H1 (cell line): ENCODE measurements at regions not wholly inside any gene's neighbourhood (a gene's known extent, or its start where the extent isn't known, plus 50 kb on each side); places are given as distances from the start of the nearest gene placed in this dataset.

Source experiments
- CTCF ChIA-PET: fragments of 300-600 bp; sonication (Branson Sonifier 250); formaldehyde crosslinking; loops from one replicate; lab custom pipeline; 2021; ENCODE audit not compliant: partially characterized antibody; lab: Charles Lee
- POLR2A ChIA-PET: fragments of 300-600 bp; sonication (Branson Sonifier 250); formaldehyde crosslinking; loops from one replicate; lab custom pipeline; 2021; ENCODE audit warnings: inconsistent platforms; ENCODE audit not compliant: partially characterized antibody; lab: Charles Lee
- DNase-seq, 2 experiments: peaks; one replicate each; pipeline versions ENCODE4 v3.0.0 to v3.0.0-alpha.2; 2010 to 2022; ENCODE audit warnings: low spot score in 2 of 2, low read depth in 1 of 2, mixed read lengths in 1 of 2
- FAIRE-seq: peaks from 2 replicates; lab custom pipeline; 2011; peaks lifted over from hg19 to GRCh38; lab: Jason Lieb, UNC
- H2AFZ ChIP-seq: 2 replicates; pipeline ENCODE4 v1.8.1; 2012; ENCODE audit warnings: low read length, inconsistent platforms
- H2AK5ac ChIP-seq: 2 replicates; pipeline ENCODE4 v1.6.1; 2013; ENCODE audit warnings: low read depth, low read length
- H2BK120ac ChIP-seq: replicated peaks from 2 replicates; pipeline ENCODE3; 2013; ENCODE audit warnings: low read depth, low read length, inconsistent platforms
- H2BK12ac ChIP-seq: 2 replicates; pipeline ENCODE4 v1.6.1; 2013; ENCODE audit warnings: low read depth, low read length
- H2BK15ac ChIP-seq: 2 replicates; pipeline ENCODE4 v1.6.1; 2013; ENCODE audit warnings: low read length
- H2BK20ac ChIP-seq: 2 replicates; pipeline ENCODE4 v1.6.1; 2013; ENCODE audit warnings: low read length
- H2BK5ac ChIP-seq: 2 replicates; pipeline ENCODE4 v1.6.1; 2013; ENCODE audit warnings: low read depth, low read length
- H3K14ac ChIP-seq: 2 replicates; pipeline ENCODE4 v1.6.1; 2013; ENCODE audit warnings: inconsistent platforms; ENCODE audit not compliant: insufficient read length
- H3K18ac ChIP-seq: 2 replicates; pipeline ENCODE4 v1.6.1; 2013; ENCODE audit warnings: low read length; ENCODE audit errors: extremely low read depth
- H3K23ac ChIP-seq: 2 replicates; pipeline ENCODE4 v1.6.1; 2013; ENCODE audit warnings: inconsistent platforms; ENCODE audit not compliant: insufficient read length
- H3K23me2 ChIP-seq: 2 replicates; pipeline ENCODE4 v1.6.1; 2013; ENCODE audit warnings: low read depth, low read length
- H3K27ac ChIP-seq: 2 replicates; pipeline ENCODE4 v1.6.1; 2011; ENCODE audit warnings: low read depth, low read length, inconsistent platforms
- H3K27me3 ChIP-seq, 4 experiments: replicated peaks in 1 of 4; 1 replicate in 1 of 4; 2 replicates in 3 of 4; pipeline versions ENCODE4 v1.6.1 to v1.8.1; 2011 to 2013; ENCODE audit warnings: low read length in 3 of 4, mild to moderate bottlenecking in 3 of 4, inconsistent platforms in 2 of 4, mixed read lengths in 2 of 4, moderate library complexity in 1 of 4; ENCODE audit not compliant: control insufficient read depth in 3 of 4, insufficient read depth in 3 of 4; ENCODE audit errors: extremely low read depth in 1 of 4
- H3K36me3 ChIP-seq, 4 experiments: 2 replicates each; pipeline versions ENCODE4 v1.6.1 to v1.8.1; 2011 to 2013; ENCODE audit warnings: mild to moderate bottlenecking in 4 of 4, low read length in 3 of 4, moderate library complexity in 2 of 4, control low read depth in 1 of 4, inconsistent platforms in 1 of 4; ENCODE audit not compliant: insufficient read depth in 4 of 4, control insufficient read depth in 2 of 4
- H3K4ac ChIP-seq: replicated peaks from 2 replicates; pipeline ENCODE3; 2013; ENCODE audit warnings: low read length, low read depth, mixed read lengths, inconsistent platforms; ENCODE audit not compliant: insufficient read length
- H3K4me1 ChIP-seq, 4 experiments: replicated peaks in 1 of 4; 1 replicate in 1 of 4; 2 replicates in 3 of 4; pipeline versions ENCODE4 v1.6.1 to v1.8.1; 2011 to 2013; ENCODE audit warnings: low read length in 3 of 4, inconsistent platforms in 2 of 4, mixed read lengths in 1 of 4; ENCODE audit not compliant: insufficient read depth in 4 of 4, control insufficient read depth in 3 of 4
- H3K4me2 ChIP-seq, 2 experiments: 2 replicates each; pipeline versions ENCODE4 v1.6.1 to v1.8.1; 2011 to 2013; ENCODE audit warnings: low read depth in 2 of 2, low read length in 2 of 2, control low read depth in 1 of 2, inconsistent platforms in 1 of 2, mild to moderate bottlenecking in 1 of 2; ENCODE audit not compliant: insufficient read depth in 1 of 2
- H3K4me3 ChIP-seq, 4 experiments: fragments of 200-600, 300-600 bp in 1 of 4; sonication (generic), shearing (Covaris generic), sonication (Bioruptor Twin) in 1 of 4; 2 replicates each; pipeline versions ENCODE4 v1.5.1 to v1.8.1; 2011 to 2016; ENCODE audit warnings: low read length in 4 of 4, low read depth in 3 of 4, control low read depth in 2 of 4, inconsistent platforms in 2 of 4, mild to moderate bottlenecking in 2 of 4, mixed read lengths in 1 of 4, moderate library complexity in 1 of 4; ENCODE audit not compliant: insufficient read depth in 2 of 4; ENCODE audit errors: extremely low read depth in 1 of 4
- H3K56ac ChIP-seq: replicated peaks from 2 replicates; pipeline ENCODE3; 2013; ENCODE audit warnings: low read depth, mild to moderate bottlenecking, mixed read lengths, low read length, inconsistent platforms; ENCODE audit not compliant: insufficient read length
- H3K79me1 ChIP-seq: 2 replicates; pipeline ENCODE4 v1.6.1; 2013; ENCODE audit warnings: low read depth, low read length, control low read depth
- H3K79me2 ChIP-seq, 2 experiments: 2 replicates each; pipeline versions ENCODE4 v1.6.1 to v1.8.1; 2012 to 2013; ENCODE audit warnings: low read length in 2 of 2, mild to moderate bottlenecking in 2 of 2, inconsistent platforms in 1 of 2; ENCODE audit not compliant: insufficient read depth in 2 of 2, control insufficient read depth in 1 of 2
- H3K9ac ChIP-seq, 4 experiments: replicated peaks in 1 of 4; 1 replicate in 1 of 4; 2 replicates in 3 of 4; pipeline versions ENCODE4 v1.6.1 to v1.8.1; 2011 to 2013; ENCODE audit warnings: low read depth in 3 of 4, low read length in 3 of 4, control low read depth in 2 of 4, mild to moderate bottlenecking in 2 of 4, moderate library complexity in 2 of 4, inconsistent platforms in 1 of 4; ENCODE audit errors: extremely low read depth in 1 of 4
- H3K9me3 ChIP-seq, 2 experiments: 2 replicates each; pipeline versions ENCODE4 v1.6.1 to v1.8.1; 2012 to 2013; ENCODE audit warnings: mild to moderate bottlenecking in 2 of 2, moderate library complexity in 2 of 2, control low read depth in 1 of 2, inconsistent platforms in 1 of 2, low read depth in 1 of 2, low read length in 1 of 2, mixed read lengths in 1 of 2; ENCODE audit not compliant: insufficient read depth in 2 of 2
- H4K20me1 ChIP-seq, 2 experiments: replicated peaks in 1 of 2; 2 replicates each; pipeline versions ENCODE3 to v1.8.1; 2011 to 2013; ENCODE audit warnings: inconsistent platforms in 2 of 2, low read length in 2 of 2, mild to moderate bottlenecking in 1 of 2; ENCODE audit not compliant: insufficient read depth in 2 of 2, control insufficient read depth in 1 of 2
- H4K5ac ChIP-seq: 2 replicates; pipeline ENCODE4 v1.6.1; 2013; ENCODE audit warnings: low read length, low read depth, mixed read lengths, inconsistent platforms; ENCODE audit not compliant: insufficient read length
- H4K8ac ChIP-seq: 2 replicates; pipeline ENCODE4 v1.8.0; 2013; ENCODE audit warnings: mild to moderate bottlenecking, moderate library complexity, low read length, inconsistent platforms; ENCODE audit not compliant: insufficient read depth; ENCODE audit errors: extremely low read depth
- H4K91ac ChIP-seq: replicated peaks from 2 replicates; pipeline ENCODE3; 2013; ENCODE audit warnings: low read length, mixed read lengths, inconsistent platforms; ENCODE audit not compliant: insufficient read length
- ATF3 ChIP-seq: IDR thresholded peaks from 2 replicates; pipeline ENCODE4 v1.6.1; 2011; ENCODE audit warnings: low read depth, mild to moderate bottlenecking, low read length; ENCODE audit not compliant: insufficient read depth
- BCL11A ChIP-seq, 2 experiments: IDR thresholded peaks; one replicate each; pipeline ENCODE4 v1.6.1; 2011; ENCODE audit warnings: low read depth in 2 of 2, low read length in 2 of 2, mild to moderate bottlenecking in 2 of 2
- EP300 ChIP-seq, 2 experiments: IDR thresholded peaks; 1 replicate in 1 of 2; 2 replicates in 1 of 2; pipeline ENCODE4 v1.6.1; 2011 to 2012; ENCODE audit warnings: low read depth in 2 of 2, low read length in 2 of 2, mild to moderate bottlenecking in 2 of 2, borderline replicate concordance in 1 of 2, inconsistent platforms in 1 of 2, moderate library complexity in 1 of 2
- FOSL1 ChIP-seq: IDR thresholded peaks from 2 replicates; pipeline ENCODE4 v1.6.1; 2011; ENCODE audit warnings: mild to moderate bottlenecking, low read depth, low read length, moderate library complexity; ENCODE audit not compliant: insufficient read depth
- JUN ChIP-seq: IDR thresholded peaks from 2 replicates; pipeline ENCODE4 v1.6.1; 2011; ENCODE audit warnings: low read depth, mild to moderate bottlenecking, improper control_type of control experiment, low read length
- MAFK ChIP-seq: IDR thresholded peaks from 2 replicates; pipeline ENCODE4 v1.6.1; 2012; ENCODE audit warnings: low read depth, mild to moderate bottlenecking, improper control_type of control experiment, low read length
- TCF12 ChIP-seq: IDR thresholded peaks from 2 replicates; pipeline ENCODE4 v1.6.1; 2011; ENCODE audit warnings: low read depth, mild to moderate bottlenecking, low read length
- USF2 ChIP-seq: IDR thresholded peaks from 2 replicates; pipeline ENCODE4 v1.6.1; 2011; ENCODE audit warnings: low read length, improper control_type of control experiment
- WGBS, 2 experiments: shearing (Covaris generic) in 1 of 2; methylation state at CpG; one replicate each; pipeline versions ENCODE4 v1.1.6 to v1.1.7; 2013 to 2015; ENCODE audit warnings: low lambda C conversion rate in 2 of 2, mixed read lengths in 2 of 2, inconsistent platforms in 1 of 2, low coverage in 1 of 2, missing lambda C conversion rate in 1 of 2; ENCODE audit not compliant: insufficient replicate concordance in 2 of 2, insufficient coverage in 1 of 2, insufficient read length in 1 of 2; ENCODE audit errors: extremely low coverage in 1 of 2, missing lambda C conversion rate in 1 of 2; 5-methylcytosine and 5-hydroxymethylcytosine counted together

- Histone ChIP-seq H3K27ac (peak overlapping the region; percentile 50; the same call in 1 of the 2 replicates), H2AFZ (no peak overlapping the region)
- no peak for TF ChIP-seq USF2
- peak; percentile 67 to 68 for TF ChIP-seq BCL11A (IDR thresholded peaks at IDR 0.05; ENCODE audit: low read depth in 2 of 2, low read length in 2 of 2)
- TF ChIP-seq FOSL1, result 0 out of 2 replicates have a peak, but pooled peaks have one; percentile 42
- peak; percentile 99 for TF ChIP-seq JUN
- 0 out of 2 replicates have a peak, but pooled peaks have one; percentile 24 for TF ChIP-seq MAFK
- 0 out of 2 replicates have a peak, but pooled peaks have one; percentile 35 for TF ChIP-seq ATF3
- TF ChIP-seq TCF12, result peak; percentile 76; the same call in 1 of the 2 replicates
- peak in 1 of 2 experiments; percentile 71; a peak in 1 of 3 replicates for TF ChIP-seq EP300 (IDR thresholded peaks at IDR 0.05; ENCODE audit: borderline replicate concordance in 1 of 2, low read depth in 2 of 2, low read length in 2 of 2)
Measured at GRCh38 chr4:96736352-96736889, 896.5 kb downstream of the PDHA2 start.

More at GRCh38 chr4:96736352-96736889, 896.5 kb downstream of the PDHA2 start:
- Histone ChIP-seq H3K4me2 (no peak overlapping the region; a peak in 1 of 4 replicates), H3K27me3 (no peaks in the 10 kb centered on the region), H3K14ac (no peak overlapping the region), H3K23ac (no peak overlapping the region), H3K36me3 (peaks cover 0 to 22% (median 5%) of the 10 kb centered on the region in 4 experiments; a peak in 3 of 8 replicates), H2BK15ac (no peak overlapping the region), H3K9me3 (peaks cover 15 to 27% of the 10 kb centered on the region in 2 experiments), H2AK5ac (no peak overlapping the region), H2BK5ac (peak overlapping the region; percentile 46; the same call in 1 of the 2 replicates), H3K4me3 (no peak overlapping the region; a peak in 1 of 8 replicates), H4K8ac (no peak overlapping the region), H2BK120ac (peak overlapping the region; percentile 84), H4K91ac (no peak overlapping the region), H3K79me1 (no peaks in the 10 kb centered on the region), H3K23me2 (no peaks in the 10 kb centered on the region), H4K20me1 (no peaks in the 10 kb centered on the region), H3K4ac (no peak overlapping the region), H2BK20ac (no peak overlapping the region), H4K5ac (peak overlapping the region; percentile 96), H3K4me1 (no peaks in the 10 kb centered on the region; a peak in 1 of 7 replicates), H2BK12ac (no peak overlapping the region), H3K9ac (no peak overlapping the region), H3K18ac (no peak overlapping the region; the same call in 1 of the 2 replicates), H3K56ac (no peak overlapping the region), H3K79me2 (no peaks in the 10 kb centered on the region)
- FAIRE-seq (peak; percentile 98), DNase-seq (peak in 1 of 2 experiments; percentile 34)
- WGBS, 2 experiments, result 20% methylated on average over 2 of the region's 2 CpGs; no CpG with 5 or more reads in 1 of the 2 experiments
- CTCF ChIA-PET, result no interaction called here
- POLR2A ChIA-PET, result interaction anchor here (1.0 kb wide), 2 partner anchors 12 to 17 kb away, joined by 3 read pairs; no protein-coding TSS in a partner anchor
